CD4-positive, alpha-beta memory T cell (primary cell): ENCODE measurements at regions not wholly inside any gene's neighbourhood (a gene's known extent, or its start where the extent isn't known, plus 50 kb on each side); places are given as distances from the start of the nearest gene placed in this dataset.

ENCODE experiments used
- CTCF ChIA-PET: fragments of 350-600 bp; sonication (Branson Sonifier 250); formaldehyde crosslinking; loops from one replicate; lab custom pipeline; 2021; ENCODE audit warnings: inconsistent platforms; ENCODE audit not compliant: partially characterized antibody; lab: Charles Lee
- POLR2A ChIA-PET: fragments of 350-600 bp; sonication (Branson Sonifier 250); formaldehyde crosslinking; loops from one replicate; lab custom pipeline; 2021; ENCODE audit not compliant: partially characterized antibody; lab: Charles Lee
- DNase-seq, 5 donors: peaks; one replicate each; pipeline versions ENCODE4 v3.0.0 to v3.0.0-alpha.2; 2020 to 2022; ENCODE audit warnings: mixed read lengths in 1 of 5
- H3K27ac ChIP-seq: one replicate; pipeline ENCODE4 v1.7.0; 2013; ENCODE audit warnings: low read depth, low read length
- H3K27me3 ChIP-seq: 2 replicates; pipeline ENCODE4 v1.7.0; 2013; ENCODE audit warnings: mild to moderate bottlenecking, low read length, moderate library complexity; ENCODE audit not compliant: insufficient read depth
- H3K36me3 ChIP-seq: 2 replicates; pipeline ENCODE4 v1.7.0; 2013; ENCODE audit warnings: mild to moderate bottlenecking, low read length, moderate library complexity; ENCODE audit not compliant: insufficient read depth
- H3K4me1 ChIP-seq: 2 replicates; pipeline ENCODE4 v1.7.0; 2013; ENCODE audit warnings: mild to moderate bottlenecking, low read length, moderate library complexity; ENCODE audit not compliant: insufficient read depth
- H3K4me3 ChIP-seq, 2 donors: one replicate each; pipeline ENCODE4 v1.7.0; 2013; ENCODE audit warnings: low read length in 2 of 2, mild to moderate bottlenecking in 1 of 2
- H3K9me3 ChIP-seq, 2 donors: one replicate each; pipeline ENCODE4 v1.7.0; 2013; ENCODE audit warnings: low read length in 2 of 2, control low read depth in 1 of 2; ENCODE audit not compliant: control insufficient read depth in 1 of 2
- H3K27ac Mint-ChIP-seq, 7 donors: one replicate each; pipeline ENCODE4 v1.8.0; 2020 to 2021; ENCODE audit warnings: mixed read lengths in 7 of 7, mild to moderate bottlenecking in 6 of 7, inconsistent platforms in 3 of 7, moderate library complexity in 3 of 7
- H3K27me3 Mint-ChIP-seq, 2 donors: one replicate each; pipeline ENCODE4 v1.8.0; 2020 to 2021; ENCODE audit warnings: mixed read lengths in 2 of 2
- H3K36me3 Mint-ChIP-seq, 2 donors: one replicate each; pipeline ENCODE4 v1.8.0; 2020 to 2021; ENCODE audit warnings: mixed read lengths in 2 of 2, inconsistent platforms in 1 of 2, mild to moderate bottlenecking in 1 of 2
- H3K4me1 Mint-ChIP-seq, 4 donors: one replicate each; pipeline ENCODE4 v1.8.0; 2020 to 2021; ENCODE audit warnings: mixed read lengths in 4 of 4, mild to moderate bottlenecking in 1 of 4
- H3K4me3 Mint-ChIP-seq, 8 donors: one replicate each; pipeline ENCODE4 v1.8.0; 2020 to 2021; ENCODE audit warnings: mixed read lengths in 8 of 8, mild to moderate bottlenecking in 7 of 8, moderate library complexity in 6 of 8, inconsistent platforms in 3 of 8
- H3K9me3 Mint-ChIP-seq, 8 donors: one replicate each; pipeline ENCODE4 v1.8.0; 2020 to 2021; ENCODE audit warnings: mixed read lengths in 8 of 8, mild to moderate bottlenecking in 5 of 8, inconsistent platforms in 3 of 8, moderate library complexity in 1 of 8
- intact Hi-C: fragments of 100-400 bp; cut with micrococcal nuclease; formaldehyde crosslinking; loops from one replicate; pipeline ENCODE4 v1.15.1; 2023

GRCh38 chr3:76554707-76555106 lies 485.2 kb upstream of the ROBO2 start:
- Histone ChIP-seq H3K36me3 (no peaks in the 10 kb centered on the region), H3K4me1 (no peaks in the 10 kb centered on the region), H3K9me3 (no peaks in the 10 kb centered on the region), H3K27me3 (no peaks in the 10 kb centered on the region), H3K4me3 (no peak overlapping the region), H3K27ac (no peak overlapping the region)
- Mint-ChIP-seq H3K4me3 (no peak overlapping the region), H3K4me1 (no peaks in the 10 kb centered on the region), H3K9me3 (peaks cover 0 to 17% (median 5%) of the 10 kb centered on the region in 8 donors), H3K27me3 (no peaks in the 10 kb centered on the region), H3K27ac (no peak overlapping the region), H3K36me3 (no peaks in the 10 kb centered on the region)
- intact Hi-C loops = no loop called here
- POLR2A ChIA-PET = no interaction called here
- CTCF ChIA-PET = no interaction called here
- DNase-seq = no peak

- DNase-seq = no peak
Observed at GRCh38 chr3:76561494-76562236, 478.2 kb upstream of the ROBO2 start.

GRCh38 chr3:76565496-76566210 lies 474.2 kb upstream of the ROBO2 start:
- Mint-ChIP-seq H3K27ac (no peak overlapping the region), H3K36me3 (no peaks in the 10 kb centered on the region), H3K4me1 (no peaks in the 10 kb centered on the region), H3K27me3 (no peaks in the 10 kb centered on the region), H3K9me3 (peaks cover 0 to 7% (median 2%) of the 10 kb centered on the region in 8 donors), H3K4me3 (no peak overlapping the region)
- POLR2A ChIA-PET = no interaction called here
- intact Hi-C loops = no loop called here
- no peak for DNase-seq
- Histone ChIP-seq H3K27me3 (no peaks in the 10 kb centered on the region), H3K36me3 (no peaks in the 10 kb centered on the region), H3K4me1 (no peaks in the 10 kb centered on the region), H3K4me3 (no peak overlapping the region), H3K27ac (no peak overlapping the region), H3K9me3 (no peaks in the 10 kb centered on the region)
- CTCF ChIA-PET = no interaction called here

More at GRCh38 chr3:76561494-76562236, 478.2 kb upstream of the ROBO2 start:
- peaks cover 0 to 7% (median under 1%) of the 10 kb centered on the region in 8 donors for H3K9me3 Mint-ChIP-seq
- H3K4me3 Mint-ChIP-seq = no peak overlapping the region
- H3K27me3 Mint-ChIP-seq = no peaks in the 10 kb centered on the region
- no peak overlapping the region for H3K4me3 ChIP-seq
- no peaks in the 10 kb centered on the region for H3K27me3 ChIP-seq
- POLR2A ChIA-PET = no interaction called here
- no peaks in the 10 kb centered on the region for H3K36me3 ChIP-seq
- H3K27ac ChIP-seq = no peak overlapping the region
- CTCF ChIA-PET = no interaction called here
- H3K4me1 ChIP-seq = no peaks in the 10 kb centered on the region
- intact Hi-C loops = no loop called here
- no peak overlapping the region for H3K27ac Mint-ChIP-seq
- no peaks in the 10 kb centered on the region for H3K9me3 ChIP-seq
- H3K4me1 Mint-ChIP-seq = no peaks in the 10 kb centered on the region
- H3K36me3 Mint-ChIP-seq = no peaks in the 10 kb centered on the region

GRCh38 chr3:76566211-76566534 lies 473.7 kb upstream of the ROBO2 start:
- Histone ChIP-seq H3K4me3 (no peak overlapping the region), H3K27me3 (no peaks in the 10 kb centered on the region), H3K27ac (no peak overlapping the region), H3K9me3 (no peaks in the 10 kb centered on the region), H3K4me1 (no peaks in the 10 kb centered on the region), H3K36me3 (no peaks in the 10 kb centered on the region)
- no peak overlapping the region for H3K4me3 Mint-ChIP-seq
- no peaks in the 10 kb centered on the region for H3K4me1 Mint-ChIP-seq
- CTCF ChIA-PET = no interaction called here
- no peak for DNase-seq
- no peak overlapping the region for H3K27ac Mint-ChIP-seq
- no peaks in the 10 kb centered on the region for H3K36me3 Mint-ChIP-seq
- H3K9me3 Mint-ChIP-seq = peaks cover 0 to 11% (median 2%) of the 10 kb centered on the region in 8 donors
- intact Hi-C loops = no loop called here
- POLR2A ChIA-PET = no interaction called here
- H3K27me3 Mint-ChIP-seq = no peaks in the 10 kb centered on the region

GRCh38 chr3:76566904-76567303 lies 473.0 kb upstream of the ROBO2 start:
- no peaks in the 10 kb centered on the region for H3K9me3 ChIP-seq
- no peaks in the 10 kb centered on the region for H3K36me3 ChIP-seq
- Mint-ChIP-seq H3K9me3 (peaks cover 0 to 11% (median 2%) of the 10 kb centered on the region in 8 donors), H3K4me3 (no peak overlapping the region), H3K36me3 (no peaks in the 10 kb centered on the region), H3K27me3 (no peaks in the 10 kb centered on the region), H3K4me1 (no peaks in the 10 kb centered on the region), H3K27ac (no peak overlapping the region)
- ChIA-PET CTCF (no interaction called here), POLR2A (no interaction called here)
- no peak overlapping the region for H3K27ac ChIP-seq
- no peak overlapping the region for H3K4me3 ChIP-seq
- no peaks in the 10 kb centered on the region for H3K4me1 ChIP-seq
- intact Hi-C loops = no loop called here
- H3K27me3 ChIP-seq = no peaks in the 10 kb centered on the region
- DNase-seq = no peak

- no peaks in the 10 kb centered on the region for H3K27me3 ChIP-seq
- intact Hi-C loops = no loop called here
- H3K36me3 ChIP-seq = no peaks in the 10 kb centered on the region
- Mint-ChIP-seq H3K27me3 (no peaks in the 10 kb centered on the region), H3K4me1 (no peaks in the 10 kb centered on the region), H3K9me3 (peaks cover 0 to 13% (median 2%) of the 10 kb centered on the region in 8 donors), H3K36me3 (no peaks in the 10 kb centered on the region), H3K4me3 (no peak overlapping the region), H3K27ac (no peak overlapping the region)
- no peak overlapping the region for H3K4me3 ChIP-seq
- H3K27ac ChIP-seq = no peak overlapping the region
- POLR2A ChIA-PET = no interaction called here
- no peak for DNase-seq
- no peaks in the 10 kb centered on the region for H3K9me3 ChIP-seq
- H3K4me1 ChIP-seq = no peaks in the 10 kb centered on the region
- CTCF ChIA-PET = interaction anchor here (1.5 kb wide), 1 partner anchor 14 kb away, joined by 3 read pairs; no protein-coding TSS in a partner anchor
Observed at GRCh38 chr3:76570436-76571057, 469.4 kb upstream of the ROBO2 start.

- Mint-ChIP-seq H3K27me3 (no peaks in the 10 kb centered on the region), H3K4me1 (no peaks in the 10 kb centered on the region), H3K36me3 (no peaks in the 10 kb centered on the region), H3K27ac (no peak overlapping the region), H3K9me3 (peaks cover 0 to 15% (median 5%) of the 10 kb centered on the region in 8 donors), H3K4me3 (no peak overlapping the region)
- H3K4me1 ChIP-seq = no peaks in the 10 kb centered on the region
- intact Hi-C loops = no loop called here
- POLR2A ChIA-PET = no interaction called here
- H3K4me3 ChIP-seq = no peak overlapping the region
- H3K9me3 ChIP-seq = no peaks in the 10 kb centered on the region
- DNase-seq = no peak
- H3K36me3 ChIP-seq = no peaks in the 10 kb centered on the region
- no peak overlapping the region for H3K27ac ChIP-seq
- CTCF ChIA-PET = no interaction called here
- no peaks in the 10 kb centered on the region for H3K27me3 ChIP-seq
Observed at GRCh38 chr3:76576201-76576600, 463.7 kb upstream of the ROBO2 start.
